GM23338 (cell line): ENCODE measurements at regions not wholly inside any gene's neighbourhood (a gene's known extent, or its start where the extent isn't known, plus 50 kb on each side); places are given as distances from the start of the nearest gene placed in this dataset.

Experiments
- EZH2 ChIP-seq: fragments of 200-600 bp; sonication (generic); IDR thresholded peaks from one replicate; pipeline ENCODE4 v1.8.0; 2017; ENCODE audit warnings: antibody characterized with exemption, mild to moderate bottlenecking, low read depth; ENCODE audit not compliant: unreplicated experiment
- EZH2phosphoT487 ChIP-seq: fragments of 200-600 bp; sonication (generic); IDR thresholded peaks from one replicate; pipeline ENCODE4 v1.8.1; 2018; ENCODE audit warnings: antibody characterized with exemption; ENCODE audit not compliant: unreplicated experiment
- POLR2AphosphoS5 ChIP-seq: IDR thresholded peaks from 2 replicates; pipeline ENCODE4 v1.6.1; 2016; ENCODE audit warnings: antibody characterized with exemption, low read depth
- TF ChIP-seq, protein P1 (sequence below), 2 experiments: fragments of 200-600 bp in 1 of 2; sonication (generic) in 1 of 2; conservative IDR thresholded peaks; 2 replicates each; pipeline versions ENCODE4 v1.5.1 to v1.6.1; 2016 to 2017; ENCODE audit warnings: antibody characterized with exemption in 2 of 2, low read depth in 2 of 2, mild to moderate bottlenecking in 2 of 2, moderate library complexity in 1 of 2
- TF ChIP-seq, protein P2 (sequence below): IDR thresholded peaks from one replicate; pipeline ENCODE4 v1.6.1; 2018; ENCODE audit warnings: antibody characterized with exemption; ENCODE audit not compliant: unreplicated experiment

DNA sequence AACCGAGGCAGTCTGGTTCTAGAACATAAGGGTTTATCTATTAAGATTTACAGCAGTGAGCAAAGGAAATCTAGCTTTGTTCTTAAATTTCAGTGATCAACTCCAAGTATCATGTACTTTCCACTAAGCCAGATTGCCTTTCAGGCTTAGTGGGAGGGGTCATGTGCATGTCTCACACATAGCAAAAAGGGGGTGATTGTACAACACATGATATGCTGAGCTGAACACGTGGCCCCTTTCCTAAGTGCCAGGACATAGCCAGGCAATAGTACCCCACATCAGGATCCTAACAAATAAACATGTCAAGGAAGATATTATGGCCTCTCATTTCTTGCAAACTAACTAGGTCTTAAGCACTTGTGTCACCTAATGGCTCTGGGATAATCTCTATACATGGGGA lies 347.2 kb downstream of the C12orf75 start:
- TF ChIP-seq, protein P1, sequence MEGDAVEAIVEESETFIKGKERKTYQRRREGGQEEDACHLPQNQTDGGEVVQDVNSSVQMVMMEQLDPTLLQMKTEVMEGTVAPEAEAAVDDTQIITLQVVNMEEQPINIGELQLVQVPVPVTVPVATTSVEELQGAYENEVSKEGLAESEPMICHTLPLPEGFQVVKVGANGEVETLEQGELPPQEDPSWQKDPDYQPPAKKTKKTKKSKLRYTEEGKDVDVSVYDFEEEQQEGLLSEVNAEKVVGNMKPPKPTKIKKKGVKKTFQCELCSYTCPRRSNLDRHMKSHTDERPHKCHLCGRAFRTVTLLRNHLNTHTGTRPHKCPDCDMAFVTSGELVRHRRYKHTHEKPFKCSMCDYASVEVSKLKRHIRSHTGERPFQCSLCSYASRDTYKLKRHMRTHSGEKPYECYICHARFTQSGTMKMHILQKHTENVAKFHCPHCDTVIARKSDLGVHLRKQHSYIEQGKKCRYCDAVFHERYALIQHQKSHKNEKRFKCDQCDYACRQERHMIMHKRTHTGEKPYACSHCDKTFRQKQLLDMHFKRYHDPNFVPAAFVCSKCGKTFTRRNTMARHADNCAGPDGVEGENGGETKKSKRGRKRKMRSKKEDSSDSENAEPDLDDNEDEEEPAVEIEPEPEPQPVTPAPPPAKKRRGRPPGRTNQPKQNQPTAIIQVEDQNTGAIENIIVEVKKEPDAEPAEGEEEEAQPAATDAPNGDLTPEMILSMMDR (conservative IDR thresholded peaks at IDR 0.05; ENCODE audit: low read depth in 2 of 2): no peak
- TF ChIP-seq EZH2: no peak
- no peak for TF ChIP-seq EZH2phosphoT487
- TF ChIP-seq, protein P2, sequence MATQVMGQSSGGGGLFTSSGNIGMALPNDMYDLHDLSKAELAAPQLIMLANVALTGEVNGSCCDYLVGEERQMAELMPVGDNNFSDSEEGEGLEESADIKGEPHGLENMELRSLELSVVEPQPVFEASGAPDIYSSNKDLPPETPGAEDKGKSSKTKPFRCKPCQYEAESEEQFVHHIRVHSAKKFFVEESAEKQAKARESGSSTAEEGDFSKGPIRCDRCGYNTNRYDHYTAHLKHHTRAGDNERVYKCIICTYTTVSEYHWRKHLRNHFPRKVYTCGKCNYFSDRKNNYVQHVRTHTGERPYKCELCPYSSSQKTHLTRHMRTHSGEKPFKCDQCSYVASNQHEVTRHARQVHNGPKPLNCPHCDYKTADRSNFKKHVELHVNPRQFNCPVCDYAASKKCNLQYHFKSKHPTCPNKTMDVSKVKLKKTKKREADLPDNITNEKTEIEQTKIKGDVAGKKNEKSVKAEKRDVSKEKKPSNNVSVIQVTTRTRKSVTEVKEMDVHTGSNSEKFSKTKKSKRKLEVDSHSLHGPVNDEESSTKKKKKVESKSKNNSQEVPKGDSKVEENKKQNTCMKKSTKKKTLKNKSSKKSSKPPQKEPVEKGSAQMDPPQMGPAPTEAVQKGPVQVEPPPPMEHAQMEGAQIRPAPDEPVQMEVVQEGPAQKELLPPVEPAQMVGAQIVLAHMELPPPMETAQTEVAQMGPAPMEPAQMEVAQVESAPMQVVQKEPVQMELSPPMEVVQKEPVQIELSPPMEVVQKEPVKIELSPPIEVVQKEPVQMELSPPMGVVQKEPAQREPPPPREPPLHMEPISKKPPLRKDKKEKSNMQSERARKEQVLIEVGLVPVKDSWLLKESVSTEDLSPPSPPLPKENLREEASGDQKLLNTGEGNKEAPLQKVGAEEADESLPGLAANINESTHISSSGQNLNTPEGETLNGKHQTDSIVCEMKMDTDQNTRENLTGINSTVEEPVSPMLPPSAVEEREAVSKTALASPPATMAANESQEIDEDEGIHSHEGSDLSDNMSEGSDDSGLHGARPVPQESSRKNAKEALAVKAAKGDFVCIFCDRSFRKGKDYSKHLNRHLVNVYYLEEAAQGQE: no peak
- TF ChIP-seq POLR2AphosphoS5: no peak
